ENCODE measurements at regions not wholly inside any gene's neighbourhood (a gene's known extent, or its start where the extent isn't known, plus 50 kb on each side); places are given as distances from the start of the nearest gene placed in this dataset.

DNA sequence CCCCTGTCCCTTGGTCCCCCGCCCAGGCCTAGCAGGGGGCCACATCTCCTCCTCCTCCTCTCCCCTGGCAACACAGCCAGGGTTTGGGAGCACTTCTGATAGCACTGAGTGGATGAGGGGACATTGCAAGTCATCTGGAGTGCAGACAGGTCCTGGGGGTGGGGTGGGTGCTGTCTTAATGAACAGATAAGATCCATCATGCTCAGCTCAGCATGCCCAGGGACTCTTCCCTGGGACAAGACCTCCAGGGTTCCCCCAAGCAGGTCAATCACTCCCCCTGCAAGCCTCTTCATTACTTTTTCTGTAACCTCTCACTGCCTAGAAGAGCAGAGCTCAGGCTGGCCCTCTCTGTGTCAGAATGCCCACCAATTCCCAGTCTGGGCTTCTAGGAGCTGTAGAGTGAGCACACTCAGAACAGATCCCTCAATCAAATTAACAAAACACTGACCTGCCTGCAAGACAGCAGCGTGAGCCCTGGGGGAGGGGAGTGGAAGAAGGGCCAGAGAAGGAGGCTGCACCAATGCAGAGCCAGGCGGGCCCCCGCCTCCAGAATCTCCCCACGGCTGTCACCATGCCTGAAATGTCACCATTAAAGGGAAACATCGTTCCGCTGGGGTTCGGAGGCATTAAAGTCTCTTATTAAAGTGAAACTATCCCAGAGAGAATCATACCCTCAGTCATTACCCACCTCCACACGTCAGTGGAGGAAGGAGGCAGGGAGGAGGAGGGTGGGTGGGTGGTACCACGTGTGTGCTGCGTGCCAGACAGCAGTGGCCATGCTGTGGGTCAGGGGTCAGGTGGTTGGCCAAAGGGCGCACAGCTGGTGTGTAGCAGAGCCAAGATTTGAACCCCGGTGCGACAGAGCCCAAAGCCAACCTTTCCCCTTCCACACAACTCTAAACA, 114.7 kb upstream of the LINGO1 start:
- TF ChIP-seq GATA1 (IDR thresholded peaks at IDR 0.05; ENCODE audit: low read depth, low read length) (no peak), POLR2A (IDR thresholded peaks at IDR 0.05; ENCODE audit: low read length) (no peak)
